ENCODE measurements at regions not wholly inside any gene's neighbourhood (a gene's known extent, or its start where the extent isn't known, plus 50 kb on each side); places are given as distances from the start of the nearest gene placed in this dataset.
"Not testable (repeated sequence)": the region's sequence is repeated elsewhere in the genome, so short reads cannot be mapped to it uniquely, and the experiment has no call there.

- intact Hi-C loops (cut with DNase I), result no loop called here
- no peak for ATAC-seq
- no peak for DNase-seq (ENCODE audit: missing footprints)
Observed at GRCh38 chr1:115160728-115161127, 71.4 kb upstream of the TSPAN2 start.

GRCh38 chr1:115159958-115160357 is 70.7 kb upstream of the TSPAN2 start:
- no peak for DNase-seq (ENCODE audit: missing footprints)
- intact Hi-C loops (cut with DNase I), result no loop called here
- no peak for ATAC-seq

- ATAC-seq (peak; percentile 79), DNase-seq (ENCODE audit: missing footprints) (no peak)
- intact Hi-C loops (cut with DNase I), result no loop called here
Observed at GRCh38 chr1:115158181-115158580, 68.9 kb upstream of the TSPAN2 start.

- ATAC-seq (peak; percentile 33), DNase-seq (ENCODE audit: missing footprints) (no peak)
- intact Hi-C loops (cut with DNase I), result no loop called here
Observed at GRCh38 chr1:115156826-115157468, 67.6 kb upstream of the TSPAN2 start.

GRCh38 chr1:115153966-115154557 is 64.8 kb upstream of the TSPAN2 start:
- DNase-seq (ENCODE audit: missing footprints), result no peak
- intact Hi-C loops (cut with DNase I), result no loop called here
- ATAC-seq, result no peak

- intact Hi-C loops (cut with DNase I), result loop anchor here (10.0 kb wide), 1 partner anchor 127 kb away; no protein-coding TSS in a partner anchor
- DNase-seq (ENCODE audit: missing footprints); ATAC-seq: not testable (repeated sequence)
Observed at GRCh38 chr1:115147928-115148327, 58.6 kb upstream of the TSPAN2 start.

GRCh38 chr1:115145226-115145625 is 55.9 kb upstream of the TSPAN2 start:
- ATAC-seq (no peak), DNase-seq (ENCODE audit: missing footprints) (no peak)
- intact Hi-C loops (cut with DNase I), result loop anchor here (10.0 kb wide), 1 partner anchor 130 kb away; no protein-coding TSS in a partner anchor

GRCh38 chr1:115144176-115144575 is 54.9 kb upstream of the TSPAN2 start:
- no peak for DNase-seq (ENCODE audit: missing footprints)
- intact Hi-C loops (cut with DNase I), result loop anchor here (10.0 kb wide), 1 partner anchor 131 kb away; no protein-coding TSS in a partner anchor
- no peak for ATAC-seq

- ATAC-seq, result peak; percentile 49
- no peak for DNase-seq (ENCODE audit: missing footprints)
- intact Hi-C loops (cut with DNase I), result loop anchor here (10.0 kb wide), 1 partner anchor 132 kb away; no protein-coding TSS in a partner anchor
Observed at GRCh38 chr1:115142616-115143015, 53.3 kb upstream of the TSPAN2 start.

GRCh38 chr1:115141145-115141454 is 51.8 kb upstream of the TSPAN2 start:
- intact Hi-C loops (cut with DNase I), result loop anchor here (10.0 kb wide), 1 partner anchor 134 kb away; no protein-coding TSS in a partner anchor
- no peak for DNase-seq (ENCODE audit: missing footprints)
- no peak for ATAC-seq

GRCh38 chr1:115140442-115141144 is 51.3 kb upstream of the TSPAN2 start:
- ATAC-seq, result no peak
- intact Hi-C loops (cut with DNase I), result loop anchor here (10.0 kb wide), 1 partner anchor 134 kb away; no protein-coding TSS in a partner anchor
- no peak for DNase-seq (ENCODE audit: missing footprints)

- no peak for DNase-seq (ENCODE audit: missing footprints)
- no peak for ATAC-seq
- intact Hi-C loops (cut with DNase I), result loop anchor here (1.0 to 2.0 kb wide), 3 partner anchors 199 to 456 kb away; partner anchors contain the start of gene NGF
Observed at GRCh38 chr1:115139381-115139780, 50.1 kb upstream of the TSPAN2 start.
